DOHH2 (cell line): ENCODE measurements at regions not wholly inside any gene's neighbourhood (a gene's known extent, or its start where the extent isn't known, plus 50 kb on each side); places are given as distances from the start of the nearest gene placed in this dataset.

Experiments
- H3F3A ChIP-seq: fragments of 200-600 bp; sonication (generic), shearing (Covaris generic); 2 replicates; pipeline ENCODE4 v1.6.0; 2016; ENCODE audit warnings: antibody characterized with exemption, mild to moderate bottlenecking; ENCODE audit not compliant: control insufficient read depth, insufficient read depth
- H3K27ac ChIP-seq: fragments of 200-600 bp; sonication (generic); 2 replicates; pipeline ENCODE4 v1.5.1; 2014; ENCODE audit warnings: low read depth, mild to moderate bottlenecking, low read length, moderate library complexity
- H3K27me3 ChIP-seq: fragments of 200-600 bp; sonication (generic); 2 replicates; pipeline ENCODE4 v1.6.1; 2014; ENCODE audit warnings: mild to moderate bottlenecking, low read length, mixed read lengths; ENCODE audit not compliant: control insufficient read depth
- H3K36me3 ChIP-seq: fragments of 200-600 bp; sonication (generic); 2 replicates; pipeline ENCODE4 v1.6.1; 2014; ENCODE audit warnings: mild to moderate bottlenecking, low read length, moderate library complexity, mixed read lengths; ENCODE audit not compliant: control insufficient read depth
- H3K4me1 ChIP-seq: fragments of 200-600 bp; sonication (generic); 2 replicates; pipeline ENCODE4 v1.6.1; 2014; ENCODE audit warnings: mild to moderate bottlenecking, low read length, mixed read lengths; ENCODE audit not compliant: control insufficient read depth
- H3K4me2 ChIP-seq: fragments of 200-600 bp; sonication (generic); 2 replicates; pipeline ENCODE4 v1.6.0; 2014; ENCODE audit warnings: mild to moderate bottlenecking, low read length, moderate library complexity
- H3K4me3 ChIP-seq: fragments of 200-600 bp; sonication (generic); 2 replicates; pipeline ENCODE4 v1.5.1; 2014; ENCODE audit warnings: mild to moderate bottlenecking, low read length, mixed read lengths
- H3K79me2 ChIP-seq: fragments of 200-600 bp; sonication (generic); 2 replicates; pipeline ENCODE4 v1.6.1; 2014; ENCODE audit warnings: mild to moderate bottlenecking, low read length, mixed read lengths; ENCODE audit not compliant: control insufficient read depth
- H3K9me2 ChIP-seq: fragments of 200-600 bp; sonication (generic); replicated peaks from 2 replicates; pipeline ENCODE4 v1.6.1; 2014; ENCODE audit warnings: mild to moderate bottlenecking, low read length, mixed read lengths; ENCODE audit not compliant: control insufficient read depth
- H3K9me3 ChIP-seq: fragments of 200-600 bp; sonication (generic); 2 replicates; pipeline ENCODE4 v1.6.1; 2014; ENCODE audit warnings: antibody characterized with exemption, low read length, mixed read lengths; ENCODE audit not compliant: control insufficient read depth, insufficient read depth
- H4K20me1 ChIP-seq: fragments of 200-600 bp; sonication (generic); 2 replicates; pipeline ENCODE4 v1.6.0; 2014; ENCODE audit warnings: low read depth, mild to moderate bottlenecking, antibody characterized with exemption, low read length, moderate library complexity; ENCODE audit not compliant: control insufficient read depth, insufficient read depth
- CTCF ChIP-seq: fragments of 200-600 bp; sonication (generic); IDR thresholded peaks from one replicate; pipeline ENCODE4 v1.5.1; 2014; ENCODE audit warnings: antibody characterized with exemption, mild to moderate bottlenecking, low read depth, low read length; ENCODE audit not compliant: poor library complexity, severe bottlenecking
- EZH2phosphoT487 ChIP-seq: fragments of 200-600 bp; sonication (generic); IDR thresholded peaks from 2 replicates; pipeline ENCODE4 v1.6.1; 2017; ENCODE audit warnings: borderline replicate concordance, mild to moderate bottlenecking, antibody characterized with exemption, low read length, moderate library complexity, mixed read lengths

- H3K9me3 ChIP-seq = no peaks in the 10 kb centered on the region
Observed at GRCh38 chr3:151539599-151539998, 78.7 kb upstream of the IGSF10 start.

GRCh38 chr3:151538456-151539393, 77.9 kb upstream of the IGSF10 start:
- H4K20me1 ChIP-seq = no peaks in the 10 kb centered on the region
- no peaks in the 10 kb centered on the region for H3K9me3 ChIP-seq
- TF ChIP-seq EZH2phosphoT487 (no peak), CTCF (no peak)
- H3K9me2 ChIP-seq = no peaks in the 10 kb centered on the region
- no peak overlapping the region for H3K27ac ChIP-seq
- no peaks in the 10 kb centered on the region for H3K79me2 ChIP-seq
- H3K27me3 ChIP-seq = no peaks in the 10 kb centered on the region
- H3K4me1 ChIP-seq = no peaks in the 10 kb centered on the region
- no peaks in the 10 kb centered on the region for H3K36me3 ChIP-seq
- no peak overlapping the region for H3K4me2 ChIP-seq
- no peaks in the 10 kb centered on the region for H3F3A ChIP-seq
- H3K4me3 ChIP-seq = no peak overlapping the region

More at GRCh38 chr3:151539599-151539998, 78.7 kb upstream of the IGSF10 start:
- H3K27ac ChIP-seq = no peak overlapping the region
- no peaks in the 10 kb centered on the region for H4K20me1 ChIP-seq
- no peaks in the 10 kb centered on the region for H3K4me1 ChIP-seq
- no peaks in the 10 kb centered on the region for H3K27me3 ChIP-seq
- TF ChIP-seq EZH2phosphoT487 (no peak), CTCF (no peak)
- H3F3A ChIP-seq = no peaks in the 10 kb centered on the region
- H3K9me2 ChIP-seq = no peaks in the 10 kb centered on the region
- H3K36me3 ChIP-seq = no peaks in the 10 kb centered on the region
- no peaks in the 10 kb centered on the region for H3K79me2 ChIP-seq
- no peak overlapping the region for H3K4me2 ChIP-seq
- H3K4me3 ChIP-seq = no peak overlapping the region

- TF ChIP-seq CTCF = no peak
- TF ChIP-seq EZH2phosphoT487 = no peak
Observed at GRCh38 chr3:151537726-151538125, 76.9 kb upstream of the IGSF10 start.

More at GRCh38 chr3:151537726-151538125, 76.9 kb upstream of the IGSF10 start:
- Histone ChIP-seq H3K79me2 (no peaks in the 10 kb centered on the region), H3K36me3 (no peaks in the 10 kb centered on the region), H3K9me2 (no peaks in the 10 kb centered on the region), H3K4me2 (no peak overlapping the region), H3K4me3 (no peak overlapping the region), H3F3A (no peaks in the 10 kb centered on the region), H4K20me1 (no peaks in the 10 kb centered on the region), H3K27me3 (no peaks in the 10 kb centered on the region), H3K27ac (no peak overlapping the region), H3K4me1 (no peaks in the 10 kb centered on the region), H3K9me3 (no peaks in the 10 kb centered on the region)
